Tibial artery (tissue), 4 donors: ENCODE measurements at regions not wholly inside any gene's neighbourhood (a gene's known extent, or its start where the extent isn't known, plus 50 kb on each side); places are given as distances from the start of the nearest gene placed in this dataset.

Experiments used
- DNase-seq, 2 donors: peaks; one replicate each; pipeline ENCODE4 v3.0.0-alpha.2; 2019
- H3K27ac ChIP-seq, 2 donors: fragments of 200-600 bp; sonication (generic) in 1 of 2; 1 replicate in 1 of 2; 2 replicates in 1 of 2; pipeline ENCODE4 v1.5.1; 2018 to 2019; ENCODE audit warnings: mild to moderate bottlenecking in 1 of 2
- H3K27me3 ChIP-seq, 2 donors: fragments of 200-600 bp; sonication (generic) in 1 of 2; one replicate each; pipeline versions ENCODE4 v1.5.1 to v1.6.0; 2016 to 2019
- H3K36me3 ChIP-seq, 3 donors: fragments of 200-600 bp; sonication (generic) in 2 of 3; one replicate each; pipeline ENCODE4 v1.5.1; 2016 to 2019; ENCODE audit warnings: mild to moderate bottlenecking in 2 of 3
- H3K4me1 ChIP-seq, 4 donors: fragments of 200-600 bp; sonication (generic) in 2 of 4; 1 replicate in 3 of 4; 2 replicates in 1 of 4; pipeline ENCODE4 v1.5.1; 2016 to 2019
- H3K4me3 ChIP-seq, 2 donors: fragments of 200-600 bp; sonication (generic) in 1 of 2; 1 replicate in 1 of 2; 2 replicates in 1 of 2; pipeline ENCODE4 v1.5.1; 2018 to 2019; ENCODE audit warnings: mild to moderate bottlenecking in 2 of 2
- H3K9me3 ChIP-seq, 3 donors: fragments of 200-600 bp; sonication (generic) in 1 of 3; one replicate each; pipeline ENCODE4 v1.5.1; 2016 to 2019
- CTCF ChIP-seq, 2 experiments: fragments of 200-600 bp in 1 of 2; fragments of 450-650 bp in 1 of 2; IDR thresholded peaks; one replicate each; pipeline ENCODE4 v1.5.1; 2017 to 2019; ENCODE audit warnings: antibody characterized with exemption in 2 of 2, mild to moderate bottlenecking in 1 of 2, moderate library complexity in 1 of 2
- intact Hi-C: fragments of 100-400 bp; cut with DNase I; formaldehyde crosslinking; loops from one replicate; pipeline ENCODE4 v1.15.0; 2023; ENCODE audit warnings: low total_unique reads

- no peaks in the 10 kb centered on the region for H3K4me1 ChIP-seq
- no peaks in the 10 kb centered on the region for H3K27me3 ChIP-seq
- H3K9me3 ChIP-seq = no peaks in the 10 kb centered on the region
- intact Hi-C loops = no loop called here
- TF ChIP-seq CTCF (IDR thresholded peaks at IDR 0.05) = no peak
- H3K36me3 ChIP-seq = no peaks in the 10 kb centered on the region
- DNase-seq = no peak
- no peak overlapping the region for H3K4me3 ChIP-seq
- H3K27ac ChIP-seq = no peak overlapping the region
Measured at GRCh38 chr1:221829327-221830015, 87.6 kb upstream of the DUSP10 start.

DNA sequence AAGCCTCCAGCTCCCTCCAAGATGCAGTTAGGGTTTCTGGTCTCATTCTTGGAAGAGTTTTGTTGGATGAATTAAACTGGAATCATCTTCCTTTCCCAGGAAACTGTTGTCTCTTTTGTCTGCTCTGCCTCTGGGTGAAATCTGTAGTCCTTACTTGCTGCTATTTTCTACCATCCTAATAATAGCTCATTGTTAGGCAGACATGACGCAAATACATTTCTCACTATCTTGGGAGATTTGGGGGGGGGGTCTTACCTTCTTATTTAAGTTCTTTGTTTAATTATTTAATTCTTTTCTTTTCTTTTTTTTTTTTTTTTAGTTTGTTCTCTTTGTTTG, 85.4 kb upstream of the DUSP10 start:
- Histone ChIP-seq H3K27me3 (no peaks in the 10 kb centered on the region), H3K4me1 (no peaks in the 10 kb centered on the region), H3K36me3 (no peaks in the 10 kb centered on the region), H3K9me3 (no peaks in the 10 kb centered on the region), H3K27ac (no peak overlapping the region), H3K4me3 (no peak overlapping the region)
- intact Hi-C loops = no loop called here
- TF ChIP-seq CTCF (IDR thresholded peaks at IDR 0.05) = no peak
- DNase-seq = no peak

DNA sequence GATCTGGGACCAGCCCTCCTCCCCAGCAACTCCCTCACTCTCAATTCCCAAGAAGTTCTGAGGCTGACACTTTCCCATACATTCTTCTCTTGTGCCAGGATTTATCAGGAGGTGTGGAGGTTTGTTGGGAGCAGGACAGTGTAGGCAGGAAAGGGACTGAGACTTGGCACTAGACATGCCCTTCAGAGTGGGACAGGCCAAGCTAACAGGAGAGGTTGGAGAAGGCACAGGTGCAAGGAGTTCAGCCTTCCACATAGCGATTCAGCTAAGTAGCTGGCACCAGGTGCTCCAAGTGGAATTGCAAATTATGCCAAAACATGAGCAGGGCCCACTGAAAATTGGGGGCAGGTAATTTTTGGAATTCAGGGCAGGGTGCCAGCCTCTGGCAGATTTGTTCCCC, 83.0 kb upstream of the DUSP10 start:
- Histone ChIP-seq H3K4me1 (no peaks in the 10 kb centered on the region), H3K27ac (no peak overlapping the region), H3K4me3 (no peak overlapping the region), H3K9me3 (no peaks in the 10 kb centered on the region), H3K36me3 (no peaks in the 10 kb centered on the region), H3K27me3 (no peaks in the 10 kb centered on the region)
- no peak for TF ChIP-seq CTCF (IDR thresholded peaks at IDR 0.05)
- no peak for DNase-seq
- intact Hi-C loops = no loop called here

DNA sequence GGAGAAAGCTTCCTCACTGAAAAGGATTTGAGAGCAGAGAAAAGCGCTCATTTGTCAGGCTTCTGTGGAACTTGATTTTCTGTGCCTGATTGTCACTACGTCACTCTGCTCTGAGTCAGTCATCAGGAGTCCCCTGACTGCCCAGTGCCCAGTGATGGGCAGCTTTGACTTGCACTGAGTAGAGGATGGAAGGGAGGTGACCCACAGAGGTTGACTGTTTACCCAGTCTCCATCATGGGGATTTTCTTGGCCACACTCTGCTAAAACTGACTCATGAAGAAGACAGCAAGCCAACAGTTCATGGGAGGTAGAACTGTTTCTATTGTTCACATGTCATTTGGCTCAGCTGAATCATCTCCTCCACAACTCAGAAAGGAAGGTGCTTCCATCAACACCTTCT, 82.1 kb upstream of the DUSP10 start:
- Histone ChIP-seq H3K27ac (no peak overlapping the region), H3K4me1 (no peaks in the 10 kb centered on the region), H3K27me3 (no peaks in the 10 kb centered on the region), H3K9me3 (no peaks in the 10 kb centered on the region), H3K36me3 (no peaks in the 10 kb centered on the region), H3K4me3 (no peak overlapping the region)
- DNase-seq = no peak
- intact Hi-C loops = no loop called here
- no peak for TF ChIP-seq CTCF (IDR thresholded peaks at IDR 0.05)

- DNase-seq = no peak
- no peak overlapping the region for H3K4me3 ChIP-seq
- intact Hi-C loops = no loop called here
- H3K4me1 ChIP-seq = no peaks in the 10 kb centered on the region
- H3K36me3 ChIP-seq = no peaks in the 10 kb centered on the region
- H3K27me3 ChIP-seq = no peaks in the 10 kb centered on the region
- no peak for TF ChIP-seq CTCF (IDR thresholded peaks at IDR 0.05)
- no peak overlapping the region for H3K27ac ChIP-seq
- no peaks in the 10 kb centered on the region for H3K9me3 ChIP-seq
Measured at GRCh38 chr1:221823561-221823960, 81.7 kb upstream of the DUSP10 start.

GRCh38 chr1:221823149-221823548, 81.3 kb upstream of the DUSP10 start:
- Histone ChIP-seq H3K4me1 (no peaks in the 10 kb centered on the region), H3K27me3 (no peaks in the 10 kb centered on the region), H3K9me3 (no peaks in the 10 kb centered on the region), H3K36me3 (no peaks in the 10 kb centered on the region), H3K4me3 (no peak overlapping the region), H3K27ac (no peak overlapping the region)
- TF ChIP-seq CTCF (IDR thresholded peaks at IDR 0.05) = no peak
- DNase-seq = no peak
- intact Hi-C loops = no loop called here
